HEK293T (cell line): ENCODE measurements at regions not wholly inside any gene's neighbourhood (a gene's known extent, or its start where the extent isn't known, plus 50 kb on each side); places are given as distances from the start of the nearest gene placed in this dataset.
A peak's percentile ranks its signal among the peaks of the same experiment; 100 is the strongest.

Experiments
- CTCF ChIA-PET: fragments of 350-600 bp; formaldehyde crosslinking; extraction: SDS; loops from one replicate; lab custom pipeline; 2021; ENCODE audit warnings: antibody characterized with exemption, inconsistent platforms; lab: Yijun Ruan, JAX
- POLR2A ChIA-PET: fragments of 350-600 bp; formaldehyde crosslinking; extraction: SDS; loops from one replicate; lab custom pipeline; 2020; ENCODE audit warnings: antibody characterized with exemption, inconsistent platforms; lab: Yijun Ruan, JAX
- DNase-seq: peaks from one replicate; pipeline ENCODE4 v3.0.0; 2012; ENCODE audit warnings: mixed read lengths; ENCODE audit errors: extremely low spot score
- ARNT ChIP-seq: fragments of 450-650 bp; IDR thresholded peaks from 2 replicates; pipeline ENCODE4 v1.6.1; 2017; ENCODE audit warnings: mild to moderate bottlenecking
- BHLHE40 ChIP-seq: fragments of 450-650 bp; IDR thresholded peaks from 2 replicates; pipeline ENCODE4 v1.6.1; 2016; ENCODE audit warnings: mild to moderate bottlenecking, moderate library complexity, borderline replicate concordance
- CTBP1 ChIP-seq: fragments of 450-650 bp; IDR thresholded peaks from 2 replicates; pipeline ENCODE4 v1.6.1; 2016; ENCODE audit warnings: borderline replicate concordance
- ELF4 ChIP-seq: fragments of 450-650 bp; IDR thresholded peaks from 2 replicates; pipeline ENCODE4 v1.6.1; 2017; ENCODE audit warnings: antibody characterized with exemption
- FOXA1 ChIP-seq: fragments of 450-650 bp; IDR thresholded peaks from 2 replicates; pipeline ENCODE4 v1.6.1; 2016; ENCODE audit warnings: mild to moderate bottlenecking
- FOXK2 ChIP-seq: fragments of 450-650 bp; IDR thresholded peaks from 2 replicates; pipeline ENCODE4 v1.6.1; 2016; ENCODE audit warnings: mild to moderate bottlenecking
- FOXM1 ChIP-seq: fragments of 450-650 bp; IDR thresholded peaks from 2 replicates; pipeline ENCODE4 v1.6.1; 2017; ENCODE audit warnings: mild to moderate bottlenecking, borderline replicate concordance
- HDGF ChIP-seq: fragments of 450-650 bp; IDR thresholded peaks from 2 replicates; pipeline ENCODE4 v1.6.1; 2017; ENCODE audit warnings: antibody characterized with exemption, borderline replicate concordance
- L3MBTL2 ChIP-seq: fragments of 450-650 bp; conservative IDR thresholded peaks from 2 replicates; pipeline ENCODE4 v1.6.1; 2016; ENCODE audit warnings: mild to moderate bottlenecking
- LEF1 ChIP-seq: fragments of 450-650 bp; IDR thresholded peaks from 2 replicates; pipeline ENCODE4 v1.6.1; 2017; ENCODE audit warnings: mild to moderate bottlenecking, borderline replicate concordance
- NFRKB ChIP-seq: fragments of 450-650 bp; IDR thresholded peaks from 2 replicates; pipeline ENCODE4 v1.6.1; 2016; ENCODE audit warnings: mild to moderate bottlenecking, moderate library complexity
- PKNOX1 ChIP-seq: fragments of 450-650 bp; IDR thresholded peaks from 2 replicates; pipeline ENCODE4 v1.6.1; 2016
- SP1 ChIP-seq: fragments of 450-650 bp; IDR thresholded peaks from 2 replicates; pipeline ENCODE4 v1.6.1; 2017
- SUZ12 ChIP-seq: fragments of 450-650 bp; IDR thresholded peaks from 2 replicates; pipeline ENCODE4 v1.6.1; 2016; ENCODE audit warnings: mild to moderate bottlenecking
- TARDBP ChIP-seq: fragments of 450-650 bp; IDR thresholded peaks from 2 replicates; pipeline ENCODE4 v1.6.1; 2016
- ZNF384 ChIP-seq: fragments of 450-650 bp; IDR thresholded peaks from 2 replicates; pipeline ENCODE4 v1.6.1; 2016

- DNase-seq: no peak
- POLR2A ChIA-PET: no interaction called here
- TF ChIP-seq ZNF384: no peak
- no peak for TF ChIP-seq SP1
- TF ChIP-seq ARNT: no peak
- no peak for TF ChIP-seq BHLHE40
- TF ChIP-seq FOXK2: no peak
- no peak for TF ChIP-seq TARDBP
- no peak for TF ChIP-seq HDGF
- TF ChIP-seq NFRKB: no peak
- no peak for TF ChIP-seq SUZ12
- no peak for TF ChIP-seq PKNOX1
- no peak for TF ChIP-seq LEF1
- no peak for TF ChIP-seq FOXA1
- CTCF ChIA-PET: no interaction called here
These were observed 272.2 kb upstream of the NPVF start for GRCh38 chr7:25500393-25500921.

- POLR2A ChIA-PET: no interaction called here
- TF ChIP-seq SP1 (no peak), NFRKB (no peak), L3MBTL2 (no peak), SUZ12 (no peak), FOXM1 (no peak), LEF1 (no peak), FOXK2 (no peak), CTBP1 (no peak), HDGF (no peak), FOXA1 (no peak), ARNT (no peak), PKNOX1 (no peak), BHLHE40 (no peak)
- CTCF ChIA-PET: no interaction called here
- DNase-seq: no peak
These were observed 275.0 kb upstream of the NPVF start for GRCh38 chr7:25503306-25503705.

GRCh38 chr7:25512061-25512687 lies 283.9 kb upstream of the NPVF start:
- ChIA-PET CTCF (interaction anchor here (0.9 kb wide), 1 partner anchor 91 kb away, joined by 3 read pairs; no protein-coding TSS in a partner anchor), POLR2A (no interaction called here)
- TF ChIP-seq PKNOX1: peak; percentile 78
- no peak for TF ChIP-seq NFRKB
- TF ChIP-seq CTBP1: 0 out of 2 replicates have a peak, but pooled peaks have one; percentile 10
- DNase-seq: no peak

GRCh38 chr7:25515633-25516275 lies 287.5 kb upstream of the NPVF start:
- ChIA-PET POLR2A (no interaction called here), CTCF (no interaction called here)
- TF ChIP-seq ELF4: no peak
- no peak for TF ChIP-seq FOXA1
- TF ChIP-seq TARDBP: no peak
- TF ChIP-seq FOXM1: no peak
- no peak for TF ChIP-seq CTBP1
- no peak for TF ChIP-seq SUZ12
- no peak for TF ChIP-seq SP1
- TF ChIP-seq FOXK2: no peak
- TF ChIP-seq LEF1: no peak
- TF ChIP-seq ZNF384: no peak
- no peak for TF ChIP-seq PKNOX1
- no peak for TF ChIP-seq BHLHE40
- DNase-seq: peak; percentile 25

- ChIA-PET CTCF (no interaction called here), POLR2A (no interaction called here)
- TF ChIP-seq NFRKB (no peak), SP1 (no peak), SUZ12 (no peak), ARNT (no peak), FOXA1 (no peak), HDGF (no peak)
- no peak for DNase-seq
These were observed 289.6 kb upstream of the NPVF start for GRCh38 chr7:25517906-25518305.

GRCh38 chr7:25520017-25520416 lies 291.7 kb upstream of the NPVF start:
- TF ChIP-seq NFRKB: no peak
- no peak for TF ChIP-seq FOXA1
- TF ChIP-seq ZNF384: no peak
- TF ChIP-seq HDGF: no peak
- no peak for TF ChIP-seq ARNT
- no peak for TF ChIP-seq SUZ12
- no peak for TF ChIP-seq CTBP1
- no peak for TF ChIP-seq FOXK2
- no peak for TF ChIP-seq PKNOX1
- TF ChIP-seq BHLHE40: no peak
- no peak for TF ChIP-seq LEF1
- TF ChIP-seq L3MBTL2: no peak
- no peak for TF ChIP-seq SP1
- TF ChIP-seq TARDBP: no peak
- no peak for TF ChIP-seq FOXM1
- no peak for TF ChIP-seq ELF4
- DNase-seq: no peak
- ChIA-PET CTCF (interaction anchor here (0.7 kb wide), 1 partner anchor 420 kb away, joined by 3 read pairs; no protein-coding TSS in a partner anchor), POLR2A (no interaction called here)
